HG03520 (cell line): ENCODE measurements at regions not wholly inside any gene's neighbourhood (a gene's known extent, or its start where the extent isn't known, plus 50 kb on each side); places are given as distances from the start of the nearest gene placed in this dataset.

ENCODE experiments used
- ATAC-seq: cut with Tn5 transposase; IDR thresholded peaks from one replicate; pipeline ENCODE4 v1.9.1; 2021; ENCODE audit warnings: mild to moderate bottlenecking, moderate library complexity; ENCODE audit not compliant: unreplicated experiment

GRCh38 chr4:181646864-181647263 lies 596.3 kb upstream of the TENM3 start:
- ATAC-seq, result no peak

DNA sequence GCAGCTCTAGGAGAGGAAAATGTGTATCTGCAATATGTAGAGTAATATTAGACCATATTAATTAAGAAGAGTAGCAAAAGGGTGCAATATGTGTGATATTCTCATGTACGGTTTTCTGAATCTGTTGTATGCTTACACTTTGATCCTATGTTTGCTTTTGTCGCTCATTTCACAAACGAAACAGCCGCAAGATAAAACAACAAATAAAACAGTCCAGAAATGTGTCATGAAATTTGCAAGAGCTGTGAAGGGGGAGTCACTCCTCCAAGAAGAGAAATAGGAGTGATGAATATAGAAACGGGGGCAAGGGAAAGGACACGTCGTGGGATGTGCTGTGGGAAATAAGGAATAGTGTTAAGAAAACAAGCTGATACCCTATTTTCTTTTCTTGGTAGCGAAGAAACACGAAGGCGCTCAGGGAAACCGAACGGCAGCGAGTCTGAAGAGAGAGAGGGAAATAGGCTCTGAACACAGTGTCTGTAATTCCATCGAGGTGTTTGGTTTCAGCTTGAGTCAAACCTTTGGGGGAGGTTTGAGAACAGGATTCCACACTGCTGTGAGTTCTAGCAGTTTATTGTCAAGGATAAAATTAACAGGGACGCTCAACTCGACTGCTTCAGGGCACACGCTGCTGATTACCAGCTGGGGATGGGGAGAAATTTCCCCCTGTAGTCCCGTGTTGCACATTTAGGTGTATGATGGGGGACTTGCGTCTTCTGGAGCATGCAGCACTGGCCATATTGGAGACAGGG lies 595.6 kb upstream of the TENM3 start:
- ATAC-seq, result no peak

- no peak for ATAC-seq
Measured at GRCh38 chr4:181650033-181650825, 593.0 kb upstream of the TENM3 start.

DNA sequence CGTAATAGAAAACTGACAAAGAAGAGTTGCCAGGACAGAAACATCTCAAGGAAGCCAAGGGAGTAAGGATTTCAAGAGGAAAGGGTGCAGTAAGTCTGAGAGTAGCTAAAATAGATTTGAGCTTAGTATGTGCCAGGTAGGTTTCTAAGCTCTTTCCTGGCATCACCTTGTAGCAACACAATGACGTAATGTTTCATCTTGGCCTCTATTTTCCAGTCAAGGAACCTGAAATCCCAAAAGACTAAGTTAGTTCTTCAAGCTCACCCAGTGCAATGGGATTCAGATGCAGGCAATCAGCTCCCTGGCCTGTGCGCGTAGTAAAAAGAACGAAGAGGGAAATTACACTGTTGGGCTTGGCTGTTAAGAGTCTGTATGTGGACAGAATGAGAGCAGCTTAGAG lies 586.5 kb upstream of the TENM3 start:
- no peak for ATAC-seq

- no peak for ATAC-seq
Measured at GRCh38 chr4:181659202-181659601, 584.0 kb upstream of the TENM3 start.

DNA sequence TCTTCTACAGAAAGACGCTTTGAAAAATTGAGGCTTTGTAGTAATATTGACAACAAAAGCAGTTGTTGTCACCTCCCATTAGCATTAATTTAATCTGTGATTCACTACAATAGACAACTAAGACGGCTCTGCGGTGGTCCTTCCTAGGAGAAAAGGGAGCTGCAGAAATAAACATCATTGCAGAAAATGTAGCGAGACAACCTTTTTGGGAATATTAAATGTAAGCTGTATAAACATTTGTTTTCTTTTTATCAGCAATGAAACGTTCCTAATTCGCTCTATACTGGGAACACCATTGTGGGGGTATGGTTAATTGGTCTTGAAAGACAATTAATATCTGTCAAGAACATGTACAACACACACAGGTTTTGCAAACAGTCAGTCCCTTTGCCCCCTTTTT lies 583.3 kb upstream of the TENM3 start:
- no peak for ATAC-seq

- no peak for ATAC-seq
Measured at GRCh38 chr4:181661090-181661489, 582.1 kb upstream of the TENM3 start.

- no peak for ATAC-seq
Measured at GRCh38 chr4:181661923-181662322, 581.3 kb upstream of the TENM3 start.

DNA sequence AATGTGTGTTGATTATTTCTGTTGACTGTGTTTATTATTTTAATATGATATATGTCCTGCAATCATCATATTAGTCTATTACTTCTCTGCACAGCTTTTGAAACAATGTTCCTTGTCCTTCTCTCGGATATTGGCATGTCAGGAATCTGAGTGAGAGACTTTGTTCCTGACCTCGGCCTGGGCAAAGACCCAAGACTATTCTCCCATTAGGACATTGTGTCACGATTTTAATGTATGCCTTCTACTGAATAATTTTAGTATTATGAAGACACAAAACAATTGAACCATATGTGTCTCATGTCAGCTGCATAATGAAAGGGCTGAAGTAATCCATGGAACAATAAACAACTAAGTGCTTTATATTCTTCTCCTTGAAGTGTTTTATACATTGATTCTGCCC lies 580.8 kb upstream of the TENM3 start:
- no peak for ATAC-seq

DNA sequence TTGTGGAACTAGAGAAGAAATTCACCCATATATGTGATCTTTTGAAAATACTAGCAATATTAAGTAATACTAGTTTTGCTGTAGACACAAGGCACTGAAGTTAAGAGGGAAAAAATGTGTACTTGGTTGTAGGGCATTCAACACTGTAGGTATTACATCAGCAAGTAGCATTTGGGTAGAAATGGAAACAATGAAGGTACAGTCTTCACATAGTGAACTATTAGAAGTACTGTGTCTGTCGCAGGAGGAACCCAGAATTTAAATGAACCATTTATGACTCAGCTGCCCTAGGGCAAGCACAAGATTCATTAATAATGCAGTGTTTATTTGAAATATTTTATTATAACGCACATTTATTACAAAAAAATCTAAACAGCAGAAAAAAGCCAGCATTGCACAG lies 572.7 kb upstream of the TENM3 start:
- ATAC-seq, result no peak

DNA sequence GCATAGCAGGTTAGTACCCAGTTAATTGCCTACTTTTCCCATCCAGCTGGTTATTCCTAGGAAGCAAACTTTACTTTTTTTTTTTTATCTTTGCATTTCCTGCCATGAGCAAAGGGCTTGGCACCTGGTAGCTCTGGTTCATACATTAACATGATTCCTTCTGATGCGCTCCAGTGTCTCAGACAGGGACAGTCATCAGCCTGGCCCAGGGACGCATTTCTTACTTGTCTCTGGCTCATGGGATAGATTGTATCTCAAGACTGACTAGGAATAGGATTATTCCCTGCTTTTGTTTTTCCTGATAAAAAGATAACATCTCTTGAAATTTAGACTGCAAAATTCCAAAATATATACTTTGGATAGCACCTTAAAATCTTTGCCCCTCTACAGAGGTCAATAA lies 571.5 kb upstream of the TENM3 start:
- no peak for ATAC-seq

- ATAC-seq, result no peak
Measured at GRCh38 chr4:181672751-181673150, 570.5 kb upstream of the TENM3 start.

GRCh38 chr4:181674315-181674875 lies 568.8 kb upstream of the TENM3 start:
- no peak for ATAC-seq

GRCh38 chr4:181676546-181676945 lies 566.7 kb upstream of the TENM3 start:
- ATAC-seq, result no peak

GRCh38 chr4:181677201-181677600 lies 566.0 kb upstream of the TENM3 start:
- no peak for ATAC-seq

DNA sequence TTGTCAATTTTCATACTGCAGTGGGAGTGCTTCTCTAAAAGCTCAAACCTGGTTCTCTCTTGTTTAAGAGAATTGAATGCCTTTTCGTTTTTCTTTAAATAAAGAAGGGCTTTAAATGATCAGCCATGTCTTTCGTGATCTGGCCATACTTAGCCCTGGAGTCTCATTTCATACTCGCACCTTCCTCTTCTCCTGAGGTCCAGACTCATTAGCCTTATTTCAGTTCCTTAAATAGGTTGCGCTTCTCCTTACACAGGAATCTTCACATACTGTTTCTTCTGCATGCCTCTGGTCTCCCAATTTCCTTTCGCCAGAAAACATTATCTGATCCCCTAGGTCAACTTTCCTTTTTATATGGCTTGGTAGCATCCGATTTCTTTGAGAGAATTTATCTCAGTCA lies 565.6 kb upstream of the TENM3 start:
- no peak for ATAC-seq

DNA sequence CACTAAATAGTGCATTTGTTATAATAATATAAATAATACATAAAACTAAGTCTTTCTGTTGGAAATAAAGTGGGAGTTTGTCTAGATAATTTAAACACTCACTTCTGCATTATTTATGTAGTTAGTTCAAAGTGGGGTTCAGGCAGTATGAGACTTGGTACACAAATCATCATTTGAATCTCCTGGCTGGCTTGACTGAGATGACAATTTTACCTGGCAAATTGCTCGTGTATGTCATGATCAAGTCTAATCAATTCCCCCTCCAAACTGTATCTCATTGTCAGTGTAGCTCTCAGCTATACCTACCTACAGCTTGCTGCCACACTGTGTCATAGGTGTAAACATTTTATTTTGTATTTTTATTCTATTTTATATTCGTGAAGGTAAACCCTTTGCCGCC lies 563.4 kb upstream of the TENM3 start:
- ATAC-seq, result no peak

GRCh38 chr4:181682367-181683047 lies 560.7 kb upstream of the TENM3 start:
- no peak for ATAC-seq

DNA sequence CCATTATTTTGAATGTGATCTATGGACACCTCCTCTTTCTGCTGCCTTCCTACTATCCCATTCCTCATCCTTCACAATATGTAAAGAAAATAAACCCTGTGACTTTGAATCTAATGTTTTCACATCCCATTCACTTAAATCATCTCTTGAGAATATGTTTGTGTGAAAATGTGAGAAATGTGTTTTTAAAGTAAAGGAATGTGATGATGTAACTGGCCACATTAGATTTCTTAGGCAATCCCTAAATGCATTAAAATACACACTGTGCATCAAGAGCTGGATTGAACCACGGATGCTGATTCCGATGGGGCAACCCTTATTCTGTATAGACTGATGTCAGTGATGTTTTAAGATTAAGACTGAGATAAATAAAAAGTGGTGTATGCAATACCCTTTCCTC lies 558.9 kb upstream of the TENM3 start:
- ATAC-seq, result no peak

- ATAC-seq, result no peak
Measured at GRCh38 chr4:181685461-181685860, 557.7 kb upstream of the TENM3 start.

- no peak for ATAC-seq
Measured at GRCh38 chr4:181685911-181686310, 557.3 kb upstream of the TENM3 start.

DNA sequence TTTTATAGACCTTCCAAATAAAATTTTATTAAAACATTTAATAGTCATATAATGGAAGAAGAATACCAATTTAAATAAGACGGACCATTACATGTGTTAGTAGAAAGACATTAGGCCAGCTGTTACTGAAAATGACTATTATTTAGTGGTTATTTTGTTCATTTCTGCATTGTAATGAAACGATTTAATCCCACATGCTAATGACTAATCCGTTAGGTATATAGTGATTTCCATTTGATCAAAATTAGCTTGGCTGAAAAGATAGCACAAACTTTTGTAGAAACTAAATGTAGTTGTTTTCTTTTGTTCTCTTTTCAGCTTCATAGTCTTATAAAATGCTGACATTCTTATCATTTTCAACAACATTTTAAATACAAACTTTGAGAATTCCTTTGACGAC lies 556.1 kb upstream of the TENM3 start:
- ATAC-seq, result no peak
